Pancreas (tissue), 10 donors: ENCODE measurements at regions not wholly inside any gene's neighbourhood (a gene's known extent, or its start where the extent isn't known, plus 50 kb on each side); places are given as distances from the start of the nearest gene placed in this dataset.

ENCODE experiments used
- ATAC-seq, 4 donors: fragments of 200-7000 bp; cut with Tn5 transposase; one replicate each; pipeline versions ENCODE4 v1.8.0 to v1.9.1; 2020; ENCODE audit warnings: mild to moderate bottlenecking in 4 of 4, moderate library complexity in 4 of 4
- DNase-seq, 6 donors: peaks; one replicate each; pipeline ENCODE4 v3.0.0-alpha.2; 2020
- FAIRE-seq: peaks from 2 replicates; lab custom pipeline; 2012; peaks lifted over from hg19 to GRCh38; lab: Jason Lieb, UNC
- H3K27ac ChIP-seq, 4 donors: fragments of 200-600 bp; sonication (generic); 1 replicate in 3 of 4; 2 replicates in 1 of 4; pipeline versions ENCODE4 v1.5.0 to v1.8.0; 2020
- H3K27me3 ChIP-seq, 4 donors: fragments of 200-600 bp; one replicate each; pipeline ENCODE4 v1.8.0; 2021
- H3K36me3 ChIP-seq, 3 donors: fragments of 200-600 bp; sonication (generic) in 1 of 3; one replicate each; pipeline versions ENCODE4 v1.5.0 to v1.8.0; 2020 to 2021
- H3K4me1 ChIP-seq, 3 donors: fragments of 200-600 bp; one replicate each; pipeline ENCODE4 v1.8.0; 2021
- H3K4me3 ChIP-seq, 4 donors: fragments of 200-600 bp; sonication (generic) in 2 of 4; one replicate each; pipeline versions ENCODE4 v1.5.0 to v1.8.0; 2020 to 2021
- H3K9me3 ChIP-seq, 4 donors: fragments of 200-600 bp; one replicate each; pipeline ENCODE4 v1.8.0; 2021
- CTCF ChIP-seq, 4 donors: fragments of 200-600 bp; sonication (generic) in 3 of 4; IDR thresholded peaks; one replicate each; pipeline versions ENCODE4 v1.5.0 to v1.8.0; 2021; ENCODE audit warnings: antibody characterized with exemption in 4 of 4
- WGBS, 2 donors: extraction: QIAGEN DNeasy Blood & Tissue Kit; methylation state at CpG; one replicate each; pipeline ENCODE4 v1.1.7; 2013; 5-methylcytosine and 5-hydroxymethylcytosine counted together
- intact Hi-C, 3 donors: fragments of 100-400 bp; cut with DNase I; formaldehyde crosslinking; loops; one replicate each; pipeline versions ENCODE4 v1.11.1 to v1.14.2; 2022
- donor health status: healthy with polysubstance abuse.
- donor health status: DM: no; HTN: no; CAD: no; lungs with moderate emphysema.
- donor health status: DM: no; HTN: no; CAD: no.
- donor health status: control.
- donor health status: control.
- donor health status: Bipolar disorder and iron deficiency.
- donor health status: DM: yes; HTN: yes; CAD: no.
- donor health status: DM: no; HTN: no; CAD: no.
- donor health status: DM: no; HTN: no; CAD: no.
- donor health status: DM: yes; HTN: yes; CAD: no.

- no peak for DNase-seq
- no peaks in the 10 kb centered on the region for H3K27me3 ChIP-seq
- no peaks in the 10 kb centered on the region for H3K4me1 ChIP-seq
- 80 to 83% methylated on average over 5 of the region's 5 CpGs for WGBS, 2 donors
- ATAC-seq = no peak
- no peak overlapping the region for H3K4me3 ChIP-seq
- H3K36me3 ChIP-seq = no peaks in the 10 kb centered on the region
- H3K27ac ChIP-seq = no peak overlapping the region
- H3K9me3 ChIP-seq = no peaks in the 10 kb centered on the region
- no peak for TF ChIP-seq CTCF (IDR thresholded peaks at IDR 0.05)
- no peak for FAIRE-seq
- intact Hi-C loops = no loop called here
These were observed 254.7 kb downstream of the ATG4C start for GRCh38 chr1:63038586-63038985.

- no peak for TF ChIP-seq CTCF (IDR thresholded peaks at IDR 0.05)
- Histone ChIP-seq H3K4me3 (no peak overlapping the region), H3K9me3 (no peaks in the 10 kb centered on the region), H3K4me1 (no peaks in the 10 kb centered on the region), H3K27me3 (no peaks in the 10 kb centered on the region), H3K27ac (no peak overlapping the region), H3K36me3 (no peaks in the 10 kb centered on the region)
- intact Hi-C loops = no loop called here
- ATAC-seq (no peak), FAIRE-seq (no peak), DNase-seq (no peak)
- WGBS, 2 donors = 56 to 75% methylated on average over 3 of the region's 3 CpGs
These were observed 257.7 kb downstream of the ATG4C start for GRCh38 chr1:63041660-63042059.

GRCh38 chr1:63042278-63042677 lies 258.3 kb downstream of the ATG4C start:
- 32 to 33% methylated on average over 4 of the region's 4 CpGs for WGBS, 2 donors

GRCh38 chr1:63046539-63046938 lies 262.6 kb downstream of the ATG4C start:
- no peak for TF ChIP-seq CTCF (IDR thresholded peaks at IDR 0.05)
- Histone ChIP-seq H3K36me3 (no peaks in the 10 kb centered on the region), H3K27me3 (no peaks in the 10 kb centered on the region), H3K4me1 (no peaks in the 10 kb centered on the region), H3K4me3 (no peak overlapping the region), H3K9me3 (no peaks in the 10 kb centered on the region), H3K27ac (no peak overlapping the region)
- ATAC-seq = no peak
- no peak for FAIRE-seq
- 81 to 92% methylated on average over 2 of the region's 2 CpGs for WGBS, 2 donors
- DNase-seq = no peak
- intact Hi-C loops = no loop called here

More at GRCh38 chr1:63042278-63042677, 258.3 kb downstream of the ATG4C start:
- Histone ChIP-seq H3K27ac (no peak overlapping the region), H3K27me3 (no peaks in the 10 kb centered on the region), H3K4me1 (no peaks in the 10 kb centered on the region), H3K4me3 (no peak overlapping the region), H3K9me3 (no peaks in the 10 kb centered on the region), H3K36me3 (no peaks in the 10 kb centered on the region)
- ATAC-seq (no peak), DNase-seq (no peak), FAIRE-seq (no peak)
- intact Hi-C loops = no loop called here
- TF ChIP-seq CTCF (IDR thresholded peaks at IDR 0.05) = no peak

- Histone ChIP-seq H3K27me3 (no peaks in the 10 kb centered on the region), H3K27ac (no peak overlapping the region), H3K9me3 (no peaks in the 10 kb centered on the region), H3K36me3 (no peaks in the 10 kb centered on the region), H3K4me1 (no peaks in the 10 kb centered on the region), H3K4me3 (no peak overlapping the region)
- intact Hi-C loops = no loop called here
- DNase-seq (no peak), FAIRE-seq (no peak), ATAC-seq (no peak)
- TF ChIP-seq CTCF (IDR thresholded peaks at IDR 0.05) = no peak
- 51 to 65% methylated on average over 2 of the region's 2 CpGs for WGBS, 2 donors
These were observed 265.2 kb downstream of the ATG4C start for GRCh38 chr1:63049135-63049534.
